ENCODE measurements at regions not wholly inside any gene's neighbourhood (a gene's known extent, or its start where the extent isn't known, plus 50 kb on each side); places are given as distances from the start of the nearest gene placed in this dataset.

- Histone ChIP-seq H3K4me1 (ENCODE audit: control insufficient read depth, insufficient read depth, low read length) (no peaks in the 10 kb centered on the region), H3K9ac (ENCODE audit: control insufficient read depth, insufficient read depth, low read length) (no peak overlapping the region), H2AFZ (ENCODE audit: control insufficient read depth, low read depth, low read length) (no peak overlapping the region), H3K9me3 (replicated peaks; ENCODE audit: control insufficient read depth, insufficient read depth, low read length) (no peaks in the 10 kb centered on the region), H3K27ac (ENCODE audit: control insufficient read depth, insufficient read depth) (no peak overlapping the region), H3K27me3 (replicated peaks in 1 of 2; ENCODE audit: control insufficient read depth in 2 of 2, insufficient read depth in 2 of 2, low read length in 1 of 2) (no peaks in the 10 kb centered on the region), H4K20me1 (ENCODE audit: control insufficient read depth, insufficient read depth) (no peaks in the 10 kb centered on the region), H3K4me2 (ENCODE audit: control insufficient read depth, insufficient read depth) (no peak overlapping the region), H3K36me3 (ENCODE audit: control insufficient read depth in 2 of 2, insufficient read depth in 2 of 2, low read length in 1 of 2) (no peaks in the 10 kb centered on the region), H3K4me3 (no peak overlapping the region), H3K79me2 (ENCODE audit: control insufficient read depth, insufficient read depth, low read length) (no peaks in the 10 kb centered on the region)
- no peak for DNase-seq (ENCODE audit: low read depth, low spot score)
- in situ Hi-C loops (cut with MboI) (no loop called here), intact Hi-C loops (cut with micrococcal nuclease; ENCODE audit: unreplicated experiment) (no loop called here)
- RAD21 ChIA-PET (ENCODE audit: unreplicated experiment) = no interaction called here
- ATAC-seq = no peak
- FAIRE-seq = no peak
- no TSS peak for BruUV-seq (replicated peaks)
- POLR2A ChIA-PET = no interaction called here
- WGBS (ENCODE audit: insufficient coverage, insufficient replicate concordance, low lambda C conversion rate, missing lambda C conversion rate) = 0% methylated on average over 3 of the region's 3 CpGs
- CTCF ChIA-PET = no interaction called here
- SMC1A ChIA-PET (ENCODE audit: uncharacterized antibody, unreplicated experiment) = no interaction called here
- TF ChIP-seq CTCF (IDR thresholded peaks at IDR 0.05 in 2 of 3, conservative IDR thresholded peaks at IDR 0.05 in 1 of 3; ENCODE audit: control insufficient read depth in 2 of 3, extremely low read depth in 1 of 3, insufficient read depth in 1 of 3, low read depth in 3 of 3, low read length in 3 of 3) (no peak), RCOR1 (conservative IDR thresholded peaks at IDR 0.05; ENCODE audit: low read depth, low read length) (no peak), YBX1 (IDR thresholded peaks at IDR 0.05) (no peak), TBL1XR1 (IDR thresholded peaks at IDR 0.05; ENCODE audit: low read depth, low read length) (no peak), ZBTB4 (CRISPR knock-in tag; IDR thresholded peaks at IDR 0.05) (no peak), YY1 (IDR thresholded peaks at IDR 0.05; ENCODE audit: low read depth, low read length) (no peak), FOXM1 (IDR thresholded peaks at IDR 0.05; ENCODE audit: low read depth, low read length) (no peak), SUPT20H (IDR thresholded peaks at IDR 0.05; ENCODE audit: borderline replicate concordance, control insufficient read depth, low read depth, low read length) (no peak), BCLAF1 (IDR thresholded peaks at IDR 0.05) (no peak), SKIL (IDR thresholded peaks at IDR 0.05; ENCODE audit: low read depth, poor library complexity, severe bottlenecking) (no peak), EED (IDR thresholded peaks at IDR 0.05; ENCODE audit: low read depth) (no peak), NRF1 (conservative IDR thresholded peaks at IDR 0.05; ENCODE audit: low read depth, low read length) (no peak)
Observed at GRCh38 chr7:13169356-13169755, 481.9 kb downstream of the ARL4A start.

All from GM12878 (cell line).